Neural progenitor cell (in vitro differentiated cells): ENCODE measurements at regions not wholly inside any gene's neighbourhood (a gene's known extent, or its start where the extent isn't known, plus 50 kb on each side); places are given as distances from the start of the nearest gene placed in this dataset.

ENCODE experiments used
- DNase-seq: peaks from one replicate; pipeline ENCODE4 v3.0.0-alpha.2; 2016; ENCODE audit warnings: low spot score
- H2AFZ ChIP-seq: fragments of 200-600 bp; sonication (generic); replicated peaks from 2 replicates; pipeline ENCODE4 v1.6.1; 2016; ENCODE audit warnings: antibody characterized with exemption
- H3F3A ChIP-seq: fragments of 200-600 bp; sonication (generic); 2 replicates; pipeline ENCODE4 v1.6.1; 2016; ENCODE audit warnings: antibody characterized with exemption, low read depth
- H3K27ac ChIP-seq: fragments of 200-600 bp; sonication (generic); 2 replicates; pipeline ENCODE4 v1.5.1; 2016; ENCODE audit warnings: mild to moderate bottlenecking
- H3K27me3 ChIP-seq: fragments of 200-600 bp; sonication (generic); 2 replicates; pipeline ENCODE4 v1.6.1; 2016; ENCODE audit warnings: mild to moderate bottlenecking, moderate library complexity
- H3K36me3 ChIP-seq: fragments of 200-600 bp; sonication (generic); 2 replicates; pipeline ENCODE4 v1.5.1; 2016
- H3K4me1 ChIP-seq: fragments of 200-600 bp; sonication (generic); 2 replicates; pipeline ENCODE4 v1.6.1; 2016; ENCODE audit warnings: mixed run types
- H3K4me2 ChIP-seq: fragments of 200-600 bp; sonication (generic); 2 replicates; pipeline ENCODE4 v1.6.1; 2016
- H3K4me3 ChIP-seq: fragments of 200-600 bp; sonication (generic); 2 replicates; pipeline ENCODE4 v1.5.1; 2016
- H3K79me2 ChIP-seq: fragments of 200-600 bp; sonication (generic); 2 replicates; pipeline ENCODE4 v1.6.1; 2016; ENCODE audit warnings: low read depth
- H3K9ac ChIP-seq: fragments of 200-600 bp; sonication (generic); 2 replicates; pipeline ENCODE4 v1.6.1; 2016
- H3K9me3 ChIP-seq: fragments of 200-600 bp; sonication (generic); 2 replicates; pipeline ENCODE4 v1.5.1; 2016; ENCODE audit warnings: low read depth
- H4K20me1 ChIP-seq: fragments of 200-600 bp; sonication (generic); 2 replicates; pipeline ENCODE4 v1.6.1; 2016; ENCODE audit warnings: low read depth
- H3K27ac Mint-ChIP-seq: 3 replicates; pipeline ENCODE4 v1.8.0; 2021; ENCODE audit warnings: mixed read lengths
- H3K27me3 Mint-ChIP-seq: 2 replicates; pipeline ENCODE4 v1.8.0; 2022; ENCODE audit warnings: low read depth, mild to moderate bottlenecking, inconsistent platforms, moderate library complexity, mixed read lengths; ENCODE audit not compliant: insufficient read depth
- H3K36me3 Mint-ChIP-seq: 3 replicates; pipeline ENCODE4 v1.8.0; 2021; ENCODE audit warnings: mixed read lengths
- H3K4me1 Mint-ChIP-seq: 3 replicates; pipeline ENCODE4 v1.8.0; 2021; ENCODE audit warnings: mixed read lengths
- H3K4me3 Mint-ChIP-seq: 3 replicates; pipeline ENCODE4 v1.8.0; 2021; ENCODE audit warnings: mild to moderate bottlenecking, moderate library complexity, mixed read lengths
- H3K9me3 Mint-ChIP-seq: 3 replicates; pipeline ENCODE4 v1.8.0; 2020; ENCODE audit warnings: mixed read lengths
- EZH2 ChIP-seq: fragments of 200-600 bp; sonication (generic); IDR thresholded peaks from 2 replicates; pipeline ENCODE4 v1.6.1; 2017; ENCODE audit warnings: antibody characterized with exemption, mild to moderate bottlenecking, moderate library complexity
- EZH2phosphoT487 ChIP-seq: fragments of 200-600 bp; sonication (generic); IDR thresholded peaks from 2 replicates; pipeline ENCODE4 v1.6.1; 2017; ENCODE audit warnings: antibody characterized with exemption
- TF ChIP-seq, protein P1 (sequence below): fragments of 200-600 bp; sonication (generic); IDR thresholded peaks from 2 replicates; pipeline ENCODE4 v1.5.1; 2017; ENCODE audit warnings: antibody characterized with exemption, mild to moderate bottlenecking

- Histone ChIP-seq H4K20me1 (no peaks in the 10 kb centered on the region), H2AFZ (no peak overlapping the region), H3K4me1 (peaks cover 55% of the 10 kb centered on the region), H3K27me3 (no peaks in the 10 kb centered on the region), H3F3A (peaks cover 40% of the 10 kb centered on the region), H3K4me3 (no peak overlapping the region), H3K9ac (no peak overlapping the region), H3K79me2 (peaks cover 32% of the 10 kb centered on the region), H3K27ac (no peak overlapping the region), H3K9me3 (no peaks in the 10 kb centered on the region), H3K36me3 (no peaks in the 10 kb centered on the region), H3K4me2 (no peak overlapping the region)
- Mint-ChIP-seq H3K9me3 (peaks cover 5% of the 10 kb centered on the region), H3K27me3 (peaks cover 8% of the 10 kb centered on the region), H3K27ac (peak overlapping the region; percentile 90), H3K4me3 (no peak overlapping the region), H3K36me3 (peaks cover 5% of the 10 kb centered on the region), H3K4me1 (peaks cover 63% of the 10 kb centered on the region)
- TF ChIP-seq EZH2phosphoT487 (no peak), EZH2 (no peak)
- TF ChIP-seq, protein P1, sequence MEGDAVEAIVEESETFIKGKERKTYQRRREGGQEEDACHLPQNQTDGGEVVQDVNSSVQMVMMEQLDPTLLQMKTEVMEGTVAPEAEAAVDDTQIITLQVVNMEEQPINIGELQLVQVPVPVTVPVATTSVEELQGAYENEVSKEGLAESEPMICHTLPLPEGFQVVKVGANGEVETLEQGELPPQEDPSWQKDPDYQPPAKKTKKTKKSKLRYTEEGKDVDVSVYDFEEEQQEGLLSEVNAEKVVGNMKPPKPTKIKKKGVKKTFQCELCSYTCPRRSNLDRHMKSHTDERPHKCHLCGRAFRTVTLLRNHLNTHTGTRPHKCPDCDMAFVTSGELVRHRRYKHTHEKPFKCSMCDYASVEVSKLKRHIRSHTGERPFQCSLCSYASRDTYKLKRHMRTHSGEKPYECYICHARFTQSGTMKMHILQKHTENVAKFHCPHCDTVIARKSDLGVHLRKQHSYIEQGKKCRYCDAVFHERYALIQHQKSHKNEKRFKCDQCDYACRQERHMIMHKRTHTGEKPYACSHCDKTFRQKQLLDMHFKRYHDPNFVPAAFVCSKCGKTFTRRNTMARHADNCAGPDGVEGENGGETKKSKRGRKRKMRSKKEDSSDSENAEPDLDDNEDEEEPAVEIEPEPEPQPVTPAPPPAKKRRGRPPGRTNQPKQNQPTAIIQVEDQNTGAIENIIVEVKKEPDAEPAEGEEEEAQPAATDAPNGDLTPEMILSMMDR, result no peak
- no peak for DNase-seq
Observed at GRCh38 chr13:99666146-99666805, 165.0 kb downstream of the TM9SF2 start.

DNA sequence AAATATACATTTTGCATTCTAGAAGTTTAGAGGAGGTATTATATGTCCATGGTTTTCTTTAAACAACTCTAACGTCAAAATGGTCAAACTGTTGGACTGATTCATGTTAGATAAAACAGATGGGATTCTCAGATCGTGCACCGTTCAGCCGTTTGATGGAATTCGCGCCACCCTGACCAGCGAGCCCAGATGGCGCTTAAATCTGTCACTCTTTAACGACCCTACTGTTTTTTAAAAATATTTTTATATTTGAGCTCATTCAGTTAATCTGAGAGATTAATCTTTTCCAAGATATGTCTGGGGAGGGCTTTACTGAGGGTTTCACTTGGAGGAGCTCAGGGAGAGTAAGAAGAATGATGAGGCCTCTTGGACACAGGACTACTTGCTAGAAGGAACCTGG is 164.4 kb downstream of the TM9SF2 start:
- Mint-ChIP-seq H3K36me3 (peaks cover 2% of the 10 kb centered on the region), H3K4me3 (no peak overlapping the region), H3K4me1 (peaks cover 62% of the 10 kb centered on the region), H3K27me3 (peaks cover 6% of the 10 kb centered on the region), H3K9me3 (peaks cover 5% of the 10 kb centered on the region), H3K27ac (peak overlapping the region; percentile 90)
- TF ChIP-seq EZH2phosphoT487 (no peak), EZH2 (no peak)
- TF ChIP-seq, protein P1, result no peak
- H3K4me3 ChIP-seq, result no peak overlapping the region
- no peak overlapping the region for H3K9ac ChIP-seq
- H3K4me2 ChIP-seq, result no peak overlapping the region
- H4K20me1 ChIP-seq, result no peaks in the 10 kb centered on the region
- H3F3A ChIP-seq, result peaks cover 46% of the 10 kb centered on the region
- no peak overlapping the region for H2AFZ ChIP-seq
- H3K27me3 ChIP-seq, result no peaks in the 10 kb centered on the region
- no peak overlapping the region for H3K27ac ChIP-seq
- no peaks in the 10 kb centered on the region for H3K36me3 ChIP-seq
- H3K9me3 ChIP-seq, result no peaks in the 10 kb centered on the region
- peaks cover 57% of the 10 kb centered on the region for H3K4me1 ChIP-seq
- DNase-seq, result no peak
- peaks cover 38% of the 10 kb centered on the region for H3K79me2 ChIP-seq

GRCh38 chr13:99663908-99664307 is 162.6 kb downstream of the TM9SF2 start:
- H3K36me3 Mint-ChIP-seq, result peaks cover 2% of the 10 kb centered on the region
- no peaks in the 10 kb centered on the region for H3K9me3 ChIP-seq
- peak overlapping the region; percentile 99 for H3K27ac Mint-ChIP-seq
- peaks cover 4% of the 10 kb centered on the region for H3K27me3 Mint-ChIP-seq
- peak overlapping the region; percentile 31 for H3K4me3 Mint-ChIP-seq
- no peaks in the 10 kb centered on the region for H4K20me1 ChIP-seq
- TF ChIP-seq, protein P1, result no peak
- TF ChIP-seq EZH2 (no peak), EZH2phosphoT487 (no peak)
- peaks cover 5% of the 10 kb centered on the region for H3K9me3 Mint-ChIP-seq
- H3K79me2 ChIP-seq, result peaks cover 56% of the 10 kb centered on the region
- H3K9ac ChIP-seq, result no peak overlapping the region
- no peak overlapping the region for H2AFZ ChIP-seq
- peak overlapping the region; percentile 81 for H3K4me2 ChIP-seq
- peak overlapping the region; percentile 88 for H3K27ac ChIP-seq
- H3K4me1 ChIP-seq, result peaks cover 75% of the 10 kb centered on the region
- H3K36me3 ChIP-seq, result no peaks in the 10 kb centered on the region
- peaks cover 64% of the 10 kb centered on the region for H3F3A ChIP-seq
- no peak overlapping the region for H3K4me3 ChIP-seq
- H3K4me1 Mint-ChIP-seq, result peaks cover 72% of the 10 kb centered on the region
- DNase-seq, result no peak
- no peaks in the 10 kb centered on the region for H3K27me3 ChIP-seq
